Activated naive CD4-positive, alpha-beta T cell treated with Interleukin-2 at 50 U/mL for 16 hours (primary cell): ENCODE measurements at regions not wholly inside any gene's neighbourhood (a gene's known extent, or its start where the extent isn't known, plus 50 kb on each side); places are given as distances from the start of the nearest gene placed in this dataset.

Source experiments
- DNase-seq: peaks from one replicate; pipeline ENCODE4 v3.0.0-alpha.2; 2020

DNA sequence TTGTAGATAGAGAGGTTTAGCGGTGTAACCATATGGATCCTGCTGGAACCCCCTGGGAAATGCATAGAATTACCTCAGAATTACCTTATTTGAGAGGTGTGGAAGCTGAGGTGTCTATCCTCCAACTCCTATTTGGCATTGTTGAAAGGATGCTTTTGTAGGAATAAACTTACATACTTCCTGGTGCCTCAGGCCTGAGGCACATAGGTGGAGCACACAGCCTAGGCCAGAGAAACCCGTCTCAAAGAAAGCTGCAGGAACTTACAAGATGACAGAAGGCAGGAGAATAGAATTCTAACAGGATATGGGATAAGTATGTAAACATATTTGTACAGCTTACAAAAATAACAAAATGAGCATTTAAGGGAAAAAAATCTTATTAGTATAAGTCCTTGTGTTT, 1507.2 kb upstream of the ZEB2 start:
- no peak for DNase-seq

DNA sequence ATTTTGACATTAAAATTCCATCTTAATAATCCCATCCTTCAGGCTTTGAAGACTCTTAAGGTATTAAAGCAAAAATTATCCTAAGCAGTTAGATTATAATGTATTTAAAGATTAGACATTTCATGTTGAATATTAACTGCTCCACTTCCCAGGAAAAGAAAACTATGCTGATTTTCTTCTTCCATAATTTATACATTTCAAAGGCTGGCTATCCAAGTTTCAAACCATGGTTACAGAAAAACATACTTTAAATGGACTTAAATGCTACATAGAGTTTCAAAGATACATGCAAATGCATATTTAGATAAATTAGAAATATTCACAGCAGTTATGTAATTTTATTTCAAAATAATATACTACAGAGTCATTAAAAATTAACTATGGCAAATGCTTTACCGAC, 1505.6 kb upstream of the ZEB2 start:
- no peak for DNase-seq

DNA sequence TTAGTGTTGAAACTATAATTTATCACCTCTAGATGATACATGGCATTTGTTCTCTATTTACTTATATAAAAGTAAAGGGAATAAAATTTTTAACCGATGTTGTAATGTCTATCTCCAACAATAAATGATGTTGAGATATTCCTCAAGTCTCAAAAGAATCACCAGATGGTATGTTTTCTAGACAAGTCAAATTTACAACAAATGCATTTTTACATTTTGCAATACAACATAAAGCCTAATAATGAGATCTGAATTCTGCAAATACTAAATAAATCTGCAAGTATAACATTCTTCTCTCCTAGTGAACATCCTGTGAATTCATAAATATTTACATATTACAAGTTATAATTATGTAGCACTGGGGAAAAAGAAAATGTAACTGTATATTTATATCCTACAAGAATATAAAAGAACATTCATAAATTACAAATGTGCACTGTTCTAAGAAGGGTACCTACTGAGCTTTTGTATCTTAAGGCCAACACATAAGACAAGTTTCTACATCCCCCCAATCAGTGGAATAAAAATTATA, 1504.4 kb upstream of the ZEB2 start:
- DNase-seq = no peak

- DNase-seq = no peak
Observed at GRCh38 chr2:146004462-146004861, 1484.5 kb upstream of the ZEB2 start.

- DNase-seq = no peak
Observed at GRCh38 chr2:146003337-146003736, 1483.4 kb upstream of the ZEB2 start.

- DNase-seq = no peak
Observed at GRCh38 chr2:145994910-145995309, 1475.0 kb upstream of the ZEB2 start.

DNA sequence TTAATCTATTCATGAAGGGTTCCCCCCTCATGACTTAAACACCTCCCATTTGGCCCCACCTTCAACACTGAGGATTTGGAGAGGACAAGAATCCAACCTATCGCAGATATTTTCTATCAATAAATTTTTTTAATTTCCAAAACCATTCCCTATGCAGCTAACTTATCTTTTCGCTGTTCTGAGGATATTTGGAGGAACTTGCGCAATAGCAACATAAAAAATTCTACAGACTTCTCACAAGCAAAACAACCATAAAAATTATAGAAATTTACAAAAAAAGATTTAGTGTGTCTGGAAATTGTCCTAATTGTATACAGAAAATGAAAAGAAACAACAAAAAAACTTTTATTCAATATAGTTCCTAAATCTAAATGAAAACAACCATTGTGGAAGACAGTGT, 1472.7 kb upstream of the ZEB2 start:
- no peak for DNase-seq

GRCh38 chr2:145987793-145988192, 1467.9 kb upstream of the ZEB2 start:
- no peak for DNase-seq

DNA sequence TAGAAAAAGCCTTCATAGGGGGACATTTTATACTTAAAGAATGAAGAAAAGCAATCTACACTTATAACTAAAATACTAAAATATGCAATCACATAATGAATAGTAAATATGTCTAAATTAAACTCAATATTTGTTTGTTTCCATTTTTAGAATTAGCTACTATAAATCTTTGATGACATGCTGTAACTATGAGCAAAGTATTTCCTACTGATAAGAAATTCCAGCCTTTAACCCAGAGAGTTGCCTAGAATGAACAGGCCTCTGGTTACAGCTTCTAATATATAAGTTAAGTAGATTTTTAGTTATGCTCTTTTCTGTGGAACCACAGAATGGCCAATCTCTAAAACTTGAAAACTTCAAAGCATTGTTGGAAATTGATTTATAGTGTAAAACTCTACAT, 1465.6 kb upstream of the ZEB2 start:
- no peak for DNase-seq

DNA sequence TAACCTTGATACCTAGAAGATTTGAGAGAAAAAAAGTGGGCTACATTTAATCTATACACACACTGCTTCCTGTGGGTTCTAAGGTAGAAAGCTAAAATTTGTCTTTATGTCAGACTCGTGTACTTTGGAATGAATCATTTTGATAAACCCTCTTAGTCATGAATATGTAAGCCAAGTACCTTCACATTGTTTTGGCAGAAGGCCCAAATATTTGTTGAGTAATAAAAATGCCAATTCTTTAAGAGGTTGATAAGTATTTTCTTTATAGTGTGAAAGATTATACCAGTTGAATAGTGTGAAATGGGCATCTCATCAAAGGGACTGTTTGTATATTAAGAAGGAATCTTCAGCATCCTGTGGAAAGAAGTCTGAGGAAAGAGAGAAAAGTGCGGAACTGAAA, 1464.7 kb upstream of the ZEB2 start:
- no peak for DNase-seq

- DNase-seq = no peak
Observed at GRCh38 chr2:145980318-145980717, 1460.4 kb upstream of the ZEB2 start.

GRCh38 chr2:145975406-145975805, 1455.5 kb upstream of the ZEB2 start:
- no peak for DNase-seq

- DNase-seq = no peak
Observed at GRCh38 chr2:145961846-145962245, 1441.9 kb upstream of the ZEB2 start.

- DNase-seq = no peak
Observed at GRCh38 chr2:145960479-145961163, 1440.7 kb upstream of the ZEB2 start.

GRCh38 chr2:145958611-145959010, 1438.7 kb upstream of the ZEB2 start:
- DNase-seq = no peak

GRCh38 chr2:145957929-145958328, 1438.0 kb upstream of the ZEB2 start:
- no peak for DNase-seq

DNA sequence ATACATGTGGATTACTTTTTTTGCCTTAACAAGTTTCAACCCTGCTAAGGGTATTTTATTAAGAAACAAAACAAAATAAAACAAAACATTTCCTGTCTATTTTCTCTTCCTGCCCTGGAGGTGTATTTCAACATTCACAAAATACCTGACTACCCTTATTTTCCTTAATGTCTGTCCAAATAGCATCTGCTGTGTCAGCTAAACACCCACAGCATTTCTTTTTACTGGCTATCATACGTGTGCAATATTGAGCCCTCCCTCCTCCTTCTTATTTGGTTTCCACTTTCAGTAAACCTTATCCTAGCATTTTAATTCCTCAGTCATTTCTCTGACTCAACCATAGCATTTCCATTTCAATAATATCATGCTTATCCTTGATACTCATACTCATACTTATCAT, 1420.0 kb upstream of the ZEB2 start:
- no peak for DNase-seq

DNA sequence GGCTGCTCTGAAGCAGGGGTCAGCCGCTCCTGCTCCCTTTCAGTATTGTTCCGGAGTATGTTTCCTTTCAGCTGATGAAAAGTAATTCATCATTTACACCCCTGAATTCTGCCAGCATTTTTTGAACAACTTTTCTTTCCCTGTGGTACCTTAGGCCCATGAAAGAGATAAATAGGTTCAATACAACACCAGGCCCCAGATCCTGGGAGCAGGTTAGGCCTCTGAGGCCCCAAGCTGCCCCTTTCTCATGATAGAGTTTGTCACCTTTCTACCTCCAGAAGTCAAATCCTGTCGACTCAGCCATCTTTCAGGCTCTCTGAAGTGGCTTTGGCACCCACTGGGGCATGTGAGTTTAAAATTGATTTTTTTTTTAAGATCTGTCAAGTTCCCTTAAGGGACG, 1415.1 kb upstream of the ZEB2 start:
- DNase-seq = no peak

DNA sequence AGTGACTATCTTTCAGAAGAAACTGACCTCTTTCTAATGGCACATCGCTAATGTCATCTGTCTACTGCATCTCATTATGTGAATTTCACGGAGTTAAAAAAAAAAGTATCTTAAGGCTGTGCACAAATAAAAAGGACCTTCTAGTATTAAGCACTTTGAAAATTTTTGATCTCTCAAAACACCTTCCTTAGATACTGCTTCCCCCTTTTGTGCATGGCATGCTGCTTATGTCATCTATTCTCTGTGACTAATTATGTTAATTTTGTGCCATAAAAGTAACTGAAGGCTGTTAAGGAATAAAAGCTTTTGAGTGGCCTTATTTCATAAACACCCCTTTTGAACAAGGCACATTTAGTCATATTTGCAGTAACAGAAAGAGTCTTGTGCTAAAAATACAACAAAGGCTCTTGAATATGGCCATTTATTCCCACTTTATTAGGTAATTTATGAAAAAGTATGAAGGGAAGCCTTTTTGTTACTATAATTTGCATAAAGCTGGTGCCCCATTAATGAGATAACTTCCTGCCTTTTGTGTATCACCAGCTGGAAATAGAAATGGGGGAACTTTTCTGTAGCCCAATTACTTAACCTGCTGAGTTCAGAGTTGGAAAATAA, 1412.0 kb upstream of the ZEB2 start:
- DNase-seq = no peak

DNA sequence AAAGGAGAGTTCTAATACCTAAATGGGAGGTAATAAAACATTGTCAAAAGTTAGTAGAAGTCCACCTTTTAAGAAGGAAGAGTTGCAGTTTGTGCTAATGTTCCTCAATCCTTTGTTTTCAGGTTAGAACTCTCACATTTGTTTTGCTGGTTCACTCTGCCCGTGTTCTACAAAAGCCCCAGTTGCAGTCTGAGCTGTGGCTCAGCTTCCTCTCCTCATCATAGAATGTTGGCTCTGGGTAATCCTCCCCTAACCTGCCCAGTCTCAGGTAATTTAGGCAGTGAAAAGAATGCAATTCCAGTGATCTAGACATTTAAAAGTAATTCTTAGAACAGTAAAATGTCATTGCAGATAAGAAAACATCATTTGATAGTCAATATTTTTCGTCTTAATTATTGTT, 1410.4 kb upstream of the ZEB2 start:
- no peak for DNase-seq

- no peak for DNase-seq
Observed at GRCh38 chr2:145927131-145927950, 1407.4 kb upstream of the ZEB2 start.

DNA sequence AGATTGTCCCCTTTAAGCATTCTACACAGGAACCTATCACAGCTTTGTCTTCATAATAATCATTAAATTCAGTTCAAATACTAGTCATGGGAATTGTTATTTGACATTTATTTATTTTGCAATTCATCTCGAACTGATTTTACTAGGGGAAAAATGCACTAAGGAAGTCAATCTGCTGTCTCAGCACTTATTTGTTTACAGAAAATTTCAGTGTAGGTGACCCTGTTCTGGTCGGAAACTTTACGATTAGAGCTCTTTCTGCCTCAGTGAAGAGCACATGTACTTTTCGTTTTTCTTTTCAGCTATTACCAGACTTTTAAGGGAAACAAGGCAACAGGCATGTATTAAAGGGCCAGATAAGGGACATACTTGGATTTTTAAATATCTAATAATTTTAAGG, 1405.7 kb upstream of the ZEB2 start:
- no peak for DNase-seq

- no peak for DNase-seq
Observed at GRCh38 chr2:145919477-145919876, 1399.6 kb upstream of the ZEB2 start.

GRCh38 chr2:145918951-145919350, 1399.0 kb upstream of the ZEB2 start:
- no peak for DNase-seq
